Femur (tissue), 1 donor: ENCODE measurements at regions not wholly inside any gene's neighbourhood (a gene's known extent, or its start where the extent isn't known, plus 50 kb on each side); places are given as distances from the start of the nearest gene placed in this dataset.
A peak's percentile ranks its signal among the peaks of the same experiment; 100 is the strongest.

ENCODE experiments used
- DNase-seq: peaks from one replicate; pipeline ENCODE4 v3.0.0-alpha.2; 2017

- DNase-seq, result no peak
These were observed 107.7 kb upstream of the CLMP start for GRCh38 chr11:123302751-123303195.

GRCh38 chr11:123301696-123302400 lies 106.8 kb upstream of the CLMP start:
- peak; percentile 71 for DNase-seq

GRCh38 chr11:123301013-123301591 lies 106.1 kb upstream of the CLMP start:
- DNase-seq, result no peak

GRCh38 chr11:123299721-123300120 lies 104.7 kb upstream of the CLMP start:
- DNase-seq, result no peak

GRCh38 chr11:123298488-123299447 lies 103.7 kb upstream of the CLMP start:
- no peak for DNase-seq

GRCh38 chr11:123292647-123293046 lies 97.6 kb upstream of the CLMP start:
- DNase-seq, result no peak

GRCh38 chr11:123291201-123291869 lies 96.3 kb upstream of the CLMP start:
- no peak for DNase-seq

GRCh38 chr11:123286761-123287160 lies 91.7 kb upstream of the CLMP start:
- no peak for DNase-seq

GRCh38 chr11:123286255-123286654 lies 91.2 kb upstream of the CLMP start:
- DNase-seq, result no peak

- DNase-seq, result no peak
These were observed 89.4 kb upstream of the CLMP start for GRCh38 chr11:123284454-123284853.

GRCh38 chr11:123282597-123282996 lies 87.5 kb upstream of the CLMP start:
- no peak for DNase-seq

- DNase-seq, result no peak
These were observed 78.6 kb upstream of the CLMP start for GRCh38 chr11:123273616-123274015.

GRCh38 chr11:123272565-123272964 lies 77.5 kb upstream of the CLMP start:
- DNase-seq, result no peak

GRCh38 chr11:123268156-123268555 lies 73.1 kb upstream of the CLMP start:
- no peak for DNase-seq

- no peak for DNase-seq
These were observed 70.9 kb upstream of the CLMP start for GRCh38 chr11:123265951-123266350.

GRCh38 chr11:123264431-123264780 lies 69.4 kb upstream of the CLMP start:
- DNase-seq, result no peak

GRCh38 chr11:123261345-123262106 lies 66.5 kb upstream of the CLMP start:
- peak; percentile 86 for DNase-seq

GRCh38 chr11:123260511-123261211 lies 65.6 kb upstream of the CLMP start:
- no peak for DNase-seq

- DNase-seq, result no peak
These were observed 63.8 kb upstream of the CLMP start for GRCh38 chr11:123258877-123259276.

- no peak for DNase-seq
These were observed 62.3 kb upstream of the CLMP start for GRCh38 chr11:123257370-123257769.

GRCh38 chr11:123255909-123256308 lies 60.9 kb upstream of the CLMP start:
- DNase-seq, result peak; percentile 55

- no peak for DNase-seq
These were observed 59.3 kb upstream of the CLMP start for GRCh38 chr11:123254357-123254756.
